ENCODE measurements at regions not wholly inside any gene's neighbourhood (a gene's known extent, or its start where the extent isn't known, plus 50 kb on each side); places are given as distances from the start of the nearest gene placed in this dataset.

GRCh38 chr17:54839447-54839846, 61.2 kb upstream of the TOM1L1 start:
- WGBS (ENCODE audit: low lambda C conversion rate): 57% methylated on average over 1 of the region's 1 CpG
- intact Hi-C loops (cut with micrococcal nuclease; ENCODE audit: unreplicated experiment): no loop called here
- CTCF ChIA-PET (ENCODE audit: low intra/inter-chr PET ratio, low total read pairs): no interaction called here
- in situ Hi-C loops (cut with HindIII; ENCODE audit: extremely low pct_ligation_motif_present, low pct_unique_long_range_greater_than_20kb): no loop called here
- no peak overlapping the region for H2AFZ ChIP-seq (ENCODE audit: low read length)
- no peaks in the 10 kb centered on the region for H3K27me3 ChIP-seq (ENCODE audit: control insufficient read depth in 1 of 2, insufficient read depth in 2 of 2, low read length in 2 of 2)
- H3K9ac ChIP-seq (ENCODE audit: insufficient read depth, low read depth, low read length): no peak overlapping the region
- BruUV-seq (replicated peaks): no TSS peak
- H3K79me2 ChIP-seq (ENCODE audit: insufficient read depth, low read length): no peaks in the 10 kb centered on the region
- no peak overlapping the region for H3K27ac ChIP-seq (ENCODE audit: extremely low read length, insufficient read depth, low read length)
- ATAC-seq (no peak), FAIRE-seq (no peak), DNase-seq (ENCODE audit: low spot score) (no peak)
- no peak overlapping the region for H3K4me3 ChIP-seq (replicated peaks in 1 of 3; ENCODE audit: insufficient read depth in 1 of 3, low read depth in 2 of 3, low read length in 3 of 3)
- H4K20me1 ChIP-seq (ENCODE audit: insufficient read depth, low read length): no peaks in the 10 kb centered on the region
- POLR2A ChIA-PET: no interaction called here
- H3K9me3 ChIP-seq (ENCODE audit: low read length): no peaks in the 10 kb centered on the region
- H3K4me2 ChIP-seq (ENCODE audit: low read depth, low read length): no peak overlapping the region
- H3K36me3 ChIP-seq (replicated peaks in 1 of 2; ENCODE audit: control insufficient read depth in 1 of 2, insufficient read depth in 2 of 2, low read length in 2 of 2): no peaks in the 10 kb centered on the region
- H3K4me1 ChIP-seq (ENCODE audit: insufficient read depth, low read length): no peaks in the 10 kb centered on the region
- no peak for TF ChIP-seq SP1 (IDR thresholded peaks at IDR 0.05)
- no peak for TF ChIP-seq SP1 (CRISPR knock-in tag; IDR thresholded peaks at IDR 0.05)
- no peak for TF ChIP-seq TCF7L2 (IDR thresholded peaks at IDR 0.05; ENCODE audit: low read depth, low read length)
- no peak for TF ChIP-seq ZBTB34 (CRISPR knock-in tag; IDR thresholded peaks at IDR 0.05)
- no peak for TF ChIP-seq HMGA1 (CRISPR knock-in tag; conservative IDR thresholded peaks at IDR 0.05)
- TF ChIP-seq ETV6 (CRISPR knock-in tag; conservative IDR thresholded peaks at IDR 0.05): no peak
- no peak for TF ChIP-seq ZNF354B (CRISPR knock-in tag; IDR thresholded peaks at IDR 0.05)
- no peak for TF ChIP-seq HCFC1 (IDR thresholded peaks at IDR 0.05; ENCODE audit: low read depth, low read length)
- no peak for TF ChIP-seq ZNF318 (CRISPR knock-in tag; IDR thresholded peaks at IDR 0.05)
- TF ChIP-seq ZFP1 (CRISPR knock-in tag; IDR thresholded peaks at IDR 0.05): no peak
- no peak for TF ChIP-seq SSRP1 (CRISPR knock-in tag; IDR thresholded peaks at IDR 0.05)
- TF ChIP-seq NCOA2 (CRISPR knock-in tag; IDR thresholded peaks at IDR 0.05): no peak
- TF ChIP-seq ZNF879 (CRISPR knock-in tag; IDR thresholded peaks at IDR 0.05): no peak
- no peak for TF ChIP-seq ZBTB26 (CRISPR knock-in tag; IDR thresholded peaks at IDR 0.05; ENCODE audit: borderline replicate concordance)
- no peak for TF ChIP-seq SNAPC5 (CRISPR knock-in tag; IDR thresholded peaks at IDR 0.05; ENCODE audit: borderline replicate concordance)
- no peak for TF ChIP-seq HOXA7 (CRISPR knock-in tag; IDR thresholded peaks at IDR 0.05)
- no peak for TF ChIP-seq PHF20 (CRISPR knock-in tag; IDR thresholded peaks at IDR 0.05)
- no peak for TF ChIP-seq RFXANK (CRISPR knock-in tag; IDR thresholded peaks at IDR 0.05)
- no peak for TF ChIP-seq ZNF672 (CRISPR knock-in tag; IDR thresholded peaks at IDR 0.05)
